Activated CD8-positive, alpha-beta T cell treated with anti-CD3 and anti-CD28 coated beads for 36 hours (primary cell): ENCODE measurements at regions not wholly inside any gene's neighbourhood (a gene's known extent, or its start where the extent isn't known, plus 50 kb on each side); places are given as distances from the start of the nearest gene placed in this dataset.
"Not testable (repeated sequence)": the region's sequence is repeated elsewhere in the genome, so short reads cannot be mapped to it uniquely, and the experiment has no call there.

Source experiments
- ATAC-seq: fragments of 200-7000 bp; cut with Tn5 transposase; one replicate; pipeline ENCODE4 v1.10.0; 2021; ENCODE audit warnings: mild to moderate bottlenecking, moderate library complexity
- CTCF ChIA-PET: fragments of 350-600 bp; sonication (Branson Sonifier 250); formaldehyde crosslinking; loops from one replicate; lab custom pipeline; 2021; ENCODE audit warnings: antibody characterized with exemption; lab: Charles Lee
- POLR2A ChIA-PET: fragments of 350-600 bp; sonication (Branson Sonifier 250); formaldehyde crosslinking; loops from one replicate; lab custom pipeline; 2021; ENCODE audit warnings: antibody characterized with exemption; lab: Charles Lee
- DNase-seq: peaks from one replicate; pipeline ENCODE4 v3.0.0-alpha.2; 2020
- H3K27ac Mint-ChIP-seq: one replicate; pipeline ENCODE4 v1.8.0; 2021; ENCODE audit warnings: mild to moderate bottlenecking, mixed read lengths
- H3K27me3 Mint-ChIP-seq: one replicate; pipeline ENCODE4 v1.8.0; 2021; ENCODE audit warnings: mixed read lengths
- H3K36me3 Mint-ChIP-seq: one replicate; pipeline ENCODE4 v1.8.0; 2021; ENCODE audit warnings: low read depth, mixed read lengths
- H3K4me1 Mint-ChIP-seq: one replicate; pipeline ENCODE4 v1.8.0; 2021; ENCODE audit warnings: low read depth, mixed read lengths
- H3K4me3 Mint-ChIP-seq: one replicate; pipeline ENCODE4 v1.8.0; 2021; ENCODE audit warnings: mild to moderate bottlenecking, moderate library complexity, mixed read lengths
- H3K9me3 Mint-ChIP-seq: one replicate; pipeline ENCODE4 v1.8.0; 2021; ENCODE audit warnings: mixed read lengths
- intact Hi-C: fragments of 100-400 bp; cut with micrococcal nuclease; formaldehyde crosslinking; loops from one replicate; pipeline ENCODE4 v1.10.0; 2022
- TF ChIP-seq, protein P1 (sequence below): fragments of 200-600 bp; IDR thresholded peaks from one replicate; pipeline ENCODE4 v1.8.0; 2022; ENCODE audit warnings: antibody characterized with exemption, mild to moderate bottlenecking

DNA sequence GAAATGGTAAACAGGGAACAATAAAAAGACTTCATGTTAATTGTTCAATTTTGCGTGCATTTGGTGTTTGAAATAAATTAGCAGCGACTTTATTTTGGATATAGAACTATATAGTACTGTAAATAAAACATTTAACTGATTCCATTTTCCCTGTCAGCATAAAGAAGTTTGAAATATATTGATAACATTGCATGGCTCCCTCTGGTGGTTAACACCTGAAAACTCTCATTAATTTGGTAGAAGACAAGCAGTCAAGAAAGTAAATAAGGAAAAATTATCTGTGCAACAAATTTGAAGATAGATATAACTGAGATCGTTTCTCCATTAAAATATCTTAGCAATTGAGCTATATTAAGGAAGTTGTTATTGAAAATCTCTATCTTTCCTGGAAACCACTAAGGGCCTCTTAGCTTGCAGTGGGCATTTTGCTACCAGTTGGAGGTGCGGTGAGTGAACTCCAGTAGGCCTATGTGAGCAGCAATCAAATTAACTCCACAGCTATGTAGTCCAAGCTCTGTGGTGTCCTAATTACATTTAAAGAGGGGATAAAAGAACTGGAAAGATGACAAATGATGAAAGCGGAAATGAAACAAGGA lies 435.7 kb upstream of the FKBP1C start:
- ATAC-seq (no peak), DNase-seq (no peak)
- ChIA-PET POLR2A (no interaction called here), CTCF (no interaction called here)
- H3K27me3 Mint-ChIP-seq = no peaks in the 10 kb centered on the region
- H3K9me3 Mint-ChIP-seq = no peaks in the 10 kb centered on the region
- intact Hi-C loops = no loop called here
- no peaks in the 10 kb centered on the region for H3K4me1 Mint-ChIP-seq
- H3K36me3 Mint-ChIP-seq = no peaks in the 10 kb centered on the region
- no peak overlapping the region for H3K27ac Mint-ChIP-seq
- TF ChIP-seq, protein P1, sequence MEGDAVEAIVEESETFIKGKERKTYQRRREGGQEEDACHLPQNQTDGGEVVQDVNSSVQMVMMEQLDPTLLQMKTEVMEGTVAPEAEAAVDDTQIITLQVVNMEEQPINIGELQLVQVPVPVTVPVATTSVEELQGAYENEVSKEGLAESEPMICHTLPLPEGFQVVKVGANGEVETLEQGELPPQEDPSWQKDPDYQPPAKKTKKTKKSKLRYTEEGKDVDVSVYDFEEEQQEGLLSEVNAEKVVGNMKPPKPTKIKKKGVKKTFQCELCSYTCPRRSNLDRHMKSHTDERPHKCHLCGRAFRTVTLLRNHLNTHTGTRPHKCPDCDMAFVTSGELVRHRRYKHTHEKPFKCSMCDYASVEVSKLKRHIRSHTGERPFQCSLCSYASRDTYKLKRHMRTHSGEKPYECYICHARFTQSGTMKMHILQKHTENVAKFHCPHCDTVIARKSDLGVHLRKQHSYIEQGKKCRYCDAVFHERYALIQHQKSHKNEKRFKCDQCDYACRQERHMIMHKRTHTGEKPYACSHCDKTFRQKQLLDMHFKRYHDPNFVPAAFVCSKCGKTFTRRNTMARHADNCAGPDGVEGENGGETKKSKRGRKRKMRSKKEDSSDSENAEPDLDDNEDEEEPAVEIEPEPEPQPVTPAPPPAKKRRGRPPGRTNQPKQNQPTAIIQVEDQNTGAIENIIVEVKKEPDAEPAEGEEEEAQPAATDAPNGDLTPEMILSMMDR = peak; percentile 34
- no peak overlapping the region for H3K4me3 Mint-ChIP-seq

DNA sequence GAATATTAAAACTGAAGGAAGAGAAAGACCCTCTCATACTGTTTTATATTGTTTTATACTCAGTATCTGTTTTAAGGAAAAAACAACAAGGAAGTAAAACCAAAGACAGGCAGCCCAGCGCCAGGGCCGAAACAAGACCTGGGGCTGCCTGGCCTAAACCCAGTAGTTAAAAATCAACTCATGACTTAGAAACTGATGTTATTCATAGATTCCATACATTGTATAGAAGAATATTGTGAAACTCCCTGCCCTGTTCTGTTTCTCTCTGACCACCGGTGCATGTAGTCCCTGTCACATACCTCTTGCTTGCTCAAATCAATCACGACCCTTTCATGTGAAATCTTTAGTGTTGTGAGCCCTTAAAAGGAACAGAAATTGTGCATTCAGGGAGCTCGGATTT lies 445.1 kb upstream of the FKBP1C start:
- H3K4me1 Mint-ChIP-seq, H3K36me3 Mint-ChIP-seq, CTCF ChIA-PET, H3K27ac Mint-ChIP-seq, DNase-seq, H3K27me3 Mint-ChIP-seq, ATAC-seq, H3K9me3 Mint-ChIP-seq, H3K4me3 Mint-ChIP-seq, intact Hi-C loops, POLR2A ChIA-PET: not testable (repeated sequence)

DNA sequence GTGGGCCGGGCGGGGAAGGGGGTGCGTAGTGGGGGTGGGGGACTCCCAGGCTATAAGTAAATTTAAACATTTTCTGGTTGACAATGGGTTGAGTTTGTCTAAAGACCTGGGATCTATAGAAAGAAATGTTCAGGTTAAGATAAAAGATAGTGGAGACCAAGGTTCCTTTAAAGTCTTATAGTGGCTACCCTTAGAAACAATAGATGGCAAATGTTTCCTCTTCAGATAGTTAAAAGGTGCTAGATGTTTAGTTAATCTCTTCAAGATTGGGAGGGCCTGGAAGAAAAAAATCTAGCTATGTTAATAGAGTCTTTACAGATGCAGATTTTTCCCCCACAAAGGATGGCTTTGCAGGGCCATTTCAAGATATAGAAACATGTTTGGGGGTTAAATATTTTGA lies 446.4 kb upstream of the FKBP1C start:
- Mint-ChIP-seq H3K27ac (no peak overlapping the region), H3K27me3 (no peaks in the 10 kb centered on the region), H3K9me3 (peaks cover 3% of the 10 kb centered on the region), H3K36me3 (no peaks in the 10 kb centered on the region), H3K4me1 (no peaks in the 10 kb centered on the region), H3K4me3 (no peak overlapping the region)
- ChIA-PET POLR2A (no interaction called here), CTCF (no interaction called here)
- TF ChIP-seq, protein P1 = no peak
- intact Hi-C loops = no loop called here
- ATAC-seq = no peak
- DNase-seq = no peak

- DNase-seq (no peak), ATAC-seq (no peak)
- Mint-ChIP-seq H3K9me3 (peaks cover 1% of the 10 kb centered on the region), H3K27ac (no peak overlapping the region), H3K4me3 (no peak overlapping the region), H3K27me3 (no peaks in the 10 kb centered on the region), H3K36me3 (no peaks in the 10 kb centered on the region), H3K4me1 (no peaks in the 10 kb centered on the region)
- TF ChIP-seq, protein P1 = no peak
- CTCF ChIA-PET = no interaction called here
- POLR2A ChIA-PET = no interaction called here
- intact Hi-C loops = no loop called here
Measured at GRCh38 chr6:62763125-62763912, 447.9 kb upstream of the FKBP1C start.

GRCh38 chr6:62746968-62747367 lies 460.9 kb upstream of the KHDRBS2 start:
- H3K4me1 Mint-ChIP-seq = no peaks in the 10 kb centered on the region
- ChIA-PET CTCF (no interaction called here), POLR2A (no interaction called here)
- TF ChIP-seq, protein P1 = no peak
- intact Hi-C loops = no loop called here
- no peak for DNase-seq
- H3K36me3 Mint-ChIP-seq = no peaks in the 10 kb centered on the region
- no peak overlapping the region for H3K4me3 Mint-ChIP-seq
- H3K27ac Mint-ChIP-seq = no peak overlapping the region
- H3K9me3 Mint-ChIP-seq = peaks cover 4% of the 10 kb centered on the region
- no peak for ATAC-seq
- no peaks in the 10 kb centered on the region for H3K27me3 Mint-ChIP-seq
